A673 (cell line): ENCODE measurements at regions not wholly inside any gene's neighbourhood (a gene's known extent, or its start where the extent isn't known, plus 50 kb on each side); places are given as distances from the start of the nearest gene placed in this dataset.

Experiments used
- BruUV-seq: library from RNA; stranded (reverse); fragments of 400-500 nt; replicated peaks from 2 replicates; lab custom pipeline; 2021; lab: Mats Ljungman, UMichigan
- CTCF ChIA-PET: fragments of 300-600 bp; sonication (Branson Sonifier 250); formaldehyde crosslinking; loops from one replicate; lab custom pipeline; 2022; ENCODE audit warnings: antibody characterized with exemption; lab: Charles Lee
- POLR2A ChIA-PET: fragments of 300-600 bp; sonication (Branson Sonifier 250); formaldehyde crosslinking; loops from one replicate; lab custom pipeline; 2022; ENCODE audit warnings: antibody characterized with exemption; ENCODE audit not compliant: low non-redundant PET; lab: Charles Lee
- DNase-seq: peaks from one replicate; pipeline ENCODE4 v3.0.0-alpha.2; 2015; ENCODE audit warnings: low spot score
- H3K27ac ChIP-seq: fragments of 200-600 bp; sonication (generic); 2 replicates; pipeline ENCODE4 v1.5.1; 2016; ENCODE audit warnings: mixed run types, low read depth, mild to moderate bottlenecking, mixed read lengths, antibody characterized with exemption, low read length; ENCODE audit not compliant: poor library complexity, severe bottlenecking
- H3K27me3 ChIP-seq: fragments of 200-600 bp; sonication (generic); replicated peaks from 2 replicates; pipeline ENCODE4 v1.6.1; 2017; ENCODE audit warnings: mixed run types, low read depth, mild to moderate bottlenecking, mixed read lengths, antibody characterized with exemption, low read length; ENCODE audit not compliant: insufficient read depth, poor library complexity
- H3K36me3 ChIP-seq: fragments of 200-600 bp; sonication (generic); 2 replicates; pipeline ENCODE4 v1.6.1; 2016; ENCODE audit warnings: mixed run types, mild to moderate bottlenecking, mixed read lengths, antibody characterized with exemption, low read length; ENCODE audit not compliant: insufficient read depth, poor library complexity, severe bottlenecking
- H3K4me1 ChIP-seq: fragments of 200-600 bp; sonication (generic); 2 replicates; pipeline ENCODE4 v1.6.1; 2017; ENCODE audit warnings: mixed run types, mild to moderate bottlenecking, mixed read lengths, antibody characterized with exemption, low read length; ENCODE audit not compliant: insufficient read depth, poor library complexity, severe bottlenecking
- H3K4me3 ChIP-seq: fragments of 200-600 bp; sonication (generic); 2 replicates; pipeline ENCODE4 v1.5.1; 2016; ENCODE audit warnings: low read depth, mixed run types, mild to moderate bottlenecking, mixed read lengths, low read length; ENCODE audit not compliant: poor library complexity, severe bottlenecking
- H3K9me3 ChIP-seq: fragments of 200-600 bp; sonication (generic); 2 replicates; pipeline ENCODE4 v1.6.1; 2016; ENCODE audit warnings: mixed run types, low read depth, mild to moderate bottlenecking, mixed read lengths, antibody characterized with exemption, low read length; ENCODE audit not compliant: poor library complexity, severe bottlenecking
- EZH2 ChIP-seq: fragments of 200-600 bp; sonication (generic); IDR thresholded peaks from 2 replicates; pipeline ENCODE4 v1.6.1; 2017; ENCODE audit warnings: borderline replicate concordance, low read depth, mild to moderate bottlenecking, mixed read lengths, antibody characterized with exemption, low read length; ENCODE audit not compliant: poor library complexity, severe bottlenecking
- intact Hi-C: fragments of 100-400 bp; cut with micrococcal nuclease; formaldehyde crosslinking; loops from one replicate; pipeline ENCODE4 v1.10.0; 2022; ENCODE audit not compliant: unreplicated experiment
- TF ChIP-seq, protein P1 (sequence below): fragments of 300-800, 200-600 bp; sonication (generic); conservative IDR thresholded peaks from 2 replicates; pipeline ENCODE4 v1.5.1; 2017; ENCODE audit warnings: low read depth, mild to moderate bottlenecking, antibody characterized with exemption, low read length, moderate library complexity, mixed read lengths

DNA sequence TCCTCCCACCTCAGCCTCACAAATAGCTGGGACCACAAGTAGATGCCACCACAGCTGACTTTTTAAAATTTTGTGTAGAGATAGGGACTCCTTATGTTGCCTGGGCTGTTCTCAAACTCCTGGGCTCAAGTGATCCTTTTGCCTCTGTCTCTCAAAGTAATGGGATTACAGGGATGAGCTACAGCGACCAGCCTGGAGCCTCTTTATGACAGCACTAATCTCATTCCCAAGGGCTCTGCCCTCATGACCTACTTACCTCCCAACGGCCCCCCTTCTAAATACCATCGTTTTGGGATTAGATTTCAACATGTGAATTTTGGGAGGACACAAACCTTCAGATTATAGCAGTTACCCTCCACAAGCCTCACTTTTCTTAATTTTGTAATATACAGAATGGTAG is 150.6 kb upstream of the FUT8 start:
- intact Hi-C loops = no loop called here
- H3K27me3 ChIP-seq = no peaks in the 10 kb centered on the region
- ChIA-PET CTCF (no interaction called here), POLR2A (no interaction called here)
- no peaks in the 10 kb centered on the region for H3K9me3 ChIP-seq
- no peak overlapping the region for H3K4me3 ChIP-seq
- BruUV-seq = no TSS peak
- H3K4me1 ChIP-seq = no peaks in the 10 kb centered on the region
- TF ChIP-seq, protein P1, sequence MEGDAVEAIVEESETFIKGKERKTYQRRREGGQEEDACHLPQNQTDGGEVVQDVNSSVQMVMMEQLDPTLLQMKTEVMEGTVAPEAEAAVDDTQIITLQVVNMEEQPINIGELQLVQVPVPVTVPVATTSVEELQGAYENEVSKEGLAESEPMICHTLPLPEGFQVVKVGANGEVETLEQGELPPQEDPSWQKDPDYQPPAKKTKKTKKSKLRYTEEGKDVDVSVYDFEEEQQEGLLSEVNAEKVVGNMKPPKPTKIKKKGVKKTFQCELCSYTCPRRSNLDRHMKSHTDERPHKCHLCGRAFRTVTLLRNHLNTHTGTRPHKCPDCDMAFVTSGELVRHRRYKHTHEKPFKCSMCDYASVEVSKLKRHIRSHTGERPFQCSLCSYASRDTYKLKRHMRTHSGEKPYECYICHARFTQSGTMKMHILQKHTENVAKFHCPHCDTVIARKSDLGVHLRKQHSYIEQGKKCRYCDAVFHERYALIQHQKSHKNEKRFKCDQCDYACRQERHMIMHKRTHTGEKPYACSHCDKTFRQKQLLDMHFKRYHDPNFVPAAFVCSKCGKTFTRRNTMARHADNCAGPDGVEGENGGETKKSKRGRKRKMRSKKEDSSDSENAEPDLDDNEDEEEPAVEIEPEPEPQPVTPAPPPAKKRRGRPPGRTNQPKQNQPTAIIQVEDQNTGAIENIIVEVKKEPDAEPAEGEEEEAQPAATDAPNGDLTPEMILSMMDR = no peak
- no peak for TF ChIP-seq EZH2
- no peaks in the 10 kb centered on the region for H3K36me3 ChIP-seq
- DNase-seq = no peak
- no peak overlapping the region for H3K27ac ChIP-seq

DNA sequence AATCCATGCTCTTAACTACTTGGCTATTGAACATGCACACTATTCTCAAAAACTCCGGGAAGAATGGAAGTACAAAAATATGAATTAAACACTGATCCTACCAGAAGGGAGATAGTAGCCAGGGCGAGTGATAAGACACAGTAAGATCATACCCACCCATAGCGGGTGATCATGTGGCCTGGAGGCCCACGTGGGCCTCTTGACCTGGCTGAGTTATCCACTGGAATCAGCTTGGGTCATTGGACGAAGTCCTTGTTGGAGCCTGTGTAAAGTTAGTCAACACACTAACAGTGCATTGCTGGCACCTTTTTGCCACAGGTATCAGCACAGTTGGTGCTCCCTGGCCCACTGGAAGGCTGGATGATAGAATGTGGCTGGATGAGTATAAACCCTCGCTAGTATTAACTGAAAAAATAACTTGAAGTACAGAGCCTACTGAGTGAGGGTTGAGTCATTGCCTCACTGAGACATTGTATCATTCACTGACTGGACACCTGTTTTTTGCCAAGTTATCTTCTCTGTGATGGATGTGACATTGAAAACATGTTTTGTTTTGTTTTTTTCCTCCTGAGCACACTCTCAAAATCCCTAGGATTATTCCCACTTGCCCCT is 149.2 kb upstream of the FUT8 start:
- intact Hi-C loops = no loop called here
- no TSS peak for BruUV-seq
- Histone ChIP-seq H3K27ac (no peak overlapping the region), H3K27me3 (no peaks in the 10 kb centered on the region), H3K4me1 (no peaks in the 10 kb centered on the region), H3K36me3 (no peaks in the 10 kb centered on the region), H3K9me3 (no peaks in the 10 kb centered on the region), H3K4me3 (no peak overlapping the region)
- CTCF ChIA-PET = no interaction called here
- TF ChIP-seq, protein P1 = no peak
- TF ChIP-seq EZH2 = no peak
- no peak for DNase-seq
- POLR2A ChIA-PET = no interaction called here

DNA sequence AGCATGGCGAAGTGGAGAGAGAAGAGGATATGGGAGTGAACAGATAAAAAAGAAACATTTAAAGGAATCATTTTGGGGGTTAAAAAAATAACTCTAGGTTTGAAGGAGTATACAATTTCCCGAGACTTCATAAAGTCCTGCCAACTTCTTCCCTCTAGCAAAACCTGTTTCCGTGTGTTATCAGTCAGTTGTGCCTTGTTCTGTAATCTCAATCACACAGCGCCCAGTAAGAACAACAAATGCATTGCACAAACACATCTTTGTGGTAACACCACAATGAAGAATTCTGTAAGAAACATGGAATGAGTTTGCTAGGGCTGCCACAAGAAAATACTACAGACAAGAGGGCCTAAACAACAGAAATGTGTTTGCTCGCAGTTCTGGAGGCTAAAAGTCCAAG is 144.7 kb upstream of the FUT8 start:
- no peaks in the 10 kb centered on the region for H3K27me3 ChIP-seq
- no peak overlapping the region for H3K27ac ChIP-seq
- H3K36me3 ChIP-seq = no peaks in the 10 kb centered on the region
- ChIA-PET CTCF (no interaction called here), POLR2A (no interaction called here)
- no peaks in the 10 kb centered on the region for H3K4me1 ChIP-seq
- DNase-seq = no peak
- intact Hi-C loops = no loop called here
- TF ChIP-seq, protein P1 = no peak
- TF ChIP-seq EZH2 = no peak
- H3K9me3 ChIP-seq = no peaks in the 10 kb centered on the region
- no TSS peak for BruUV-seq
- H3K4me3 ChIP-seq = no peak overlapping the region
